ENCODE measurements at regions not wholly inside any gene's neighbourhood (a gene's known extent, or its start where the extent isn't known, plus 50 kb on each side); places are given as distances from the start of the nearest gene placed in this dataset.

DNA sequence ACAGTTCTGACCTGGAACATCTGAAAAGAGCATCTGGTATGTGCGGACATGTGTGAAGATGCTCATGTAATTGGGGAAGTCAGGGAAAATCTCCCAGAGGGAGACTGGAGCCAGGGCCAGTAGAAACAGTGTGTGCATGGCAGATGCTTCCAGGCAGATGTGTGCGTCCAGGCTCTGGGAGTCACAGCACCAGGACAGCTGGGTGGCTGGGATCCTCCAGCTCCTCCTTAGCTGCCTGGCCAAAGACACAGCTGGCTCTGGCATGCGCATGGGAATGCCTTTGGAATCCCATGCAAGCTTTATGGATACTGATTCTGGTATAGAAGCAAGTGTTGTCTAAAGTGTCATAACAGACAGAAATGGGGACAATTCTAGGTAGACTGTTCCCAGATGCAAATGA is 369.7 kb downstream of the INSIG2 start:
- TF ChIP-seq, protein P1, sequence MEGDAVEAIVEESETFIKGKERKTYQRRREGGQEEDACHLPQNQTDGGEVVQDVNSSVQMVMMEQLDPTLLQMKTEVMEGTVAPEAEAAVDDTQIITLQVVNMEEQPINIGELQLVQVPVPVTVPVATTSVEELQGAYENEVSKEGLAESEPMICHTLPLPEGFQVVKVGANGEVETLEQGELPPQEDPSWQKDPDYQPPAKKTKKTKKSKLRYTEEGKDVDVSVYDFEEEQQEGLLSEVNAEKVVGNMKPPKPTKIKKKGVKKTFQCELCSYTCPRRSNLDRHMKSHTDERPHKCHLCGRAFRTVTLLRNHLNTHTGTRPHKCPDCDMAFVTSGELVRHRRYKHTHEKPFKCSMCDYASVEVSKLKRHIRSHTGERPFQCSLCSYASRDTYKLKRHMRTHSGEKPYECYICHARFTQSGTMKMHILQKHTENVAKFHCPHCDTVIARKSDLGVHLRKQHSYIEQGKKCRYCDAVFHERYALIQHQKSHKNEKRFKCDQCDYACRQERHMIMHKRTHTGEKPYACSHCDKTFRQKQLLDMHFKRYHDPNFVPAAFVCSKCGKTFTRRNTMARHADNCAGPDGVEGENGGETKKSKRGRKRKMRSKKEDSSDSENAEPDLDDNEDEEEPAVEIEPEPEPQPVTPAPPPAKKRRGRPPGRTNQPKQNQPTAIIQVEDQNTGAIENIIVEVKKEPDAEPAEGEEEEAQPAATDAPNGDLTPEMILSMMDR (IDR thresholded peaks at IDR 0.05; ENCODE audit: insufficient read depth, low read depth, low read length) = no peak
- no peak for TF ChIP-seq EZH2 (IDR thresholded peaks at IDR 0.05; ENCODE audit: insufficient read depth, low read length)
